Heart left ventricle (tissue), 13 donors: ENCODE measurements at regions not wholly inside any gene's neighbourhood (a gene's known extent, or its start where the extent isn't known, plus 50 kb on each side); places are given as distances from the start of the nearest gene placed in this dataset.

ENCODE experiments used
- POLR2A ChIP-seq, 2 donors: fragments of 450-650 bp; IDR thresholded peaks; one replicate each; pipeline ENCODE4 v1.6.1; 2017; ENCODE audit warnings: antibody characterized with exemption in 2 of 2, mild to moderate bottlenecking in 2 of 2, moderate library complexity in 2 of 2
- TF ChIP-seq, protein P1 (sequence below), 12 donors: fragments of 200-600 bp; sonication (generic) in 4 of 12; IDR thresholded peaks; one replicate each; pipeline versions ENCODE4 v1.5.0 to v1.8.0; 2018 to 2022; ENCODE audit warnings: antibody characterized with exemption in 12 of 12, mild to moderate bottlenecking in 5 of 12
- donor health status: ischemic (EF 13 %, LVEDD 7.1; RV severe dilation, severe dysfunction).
- donor health status: DM: no; HTN: yes; CAD: no.
- donor health status: DM: no; HTN: no; CAD: no.
- donor health status: ischemic (EF 25% LVEDD 6.9; RV normal size, moderate dysfunction).
- donor health status: ischemic (EF 25% LVEDD 5.7; RV mildly dilated, moderate dysfunction).
- donor health status: ischemic (EF 35%, LVEDD 5.7; RV mildly dilated, moderate dysfunction).
- donor health status: nonischemic (EF 11% LVEDD 7.7; RV severe dilation, severe dysfunction).
- donor health status: DM: yes; HTN: yes; CAD: no.
- donor health status: PGD.
- donor health status: ischemic (EF 29% LVEDD 5.4; RV normal size, mild dysfunction).
- donor health status: nonischemic (EF 23%, LVEDD 6.1; RV moderate dilation, normal function).

DNA sequence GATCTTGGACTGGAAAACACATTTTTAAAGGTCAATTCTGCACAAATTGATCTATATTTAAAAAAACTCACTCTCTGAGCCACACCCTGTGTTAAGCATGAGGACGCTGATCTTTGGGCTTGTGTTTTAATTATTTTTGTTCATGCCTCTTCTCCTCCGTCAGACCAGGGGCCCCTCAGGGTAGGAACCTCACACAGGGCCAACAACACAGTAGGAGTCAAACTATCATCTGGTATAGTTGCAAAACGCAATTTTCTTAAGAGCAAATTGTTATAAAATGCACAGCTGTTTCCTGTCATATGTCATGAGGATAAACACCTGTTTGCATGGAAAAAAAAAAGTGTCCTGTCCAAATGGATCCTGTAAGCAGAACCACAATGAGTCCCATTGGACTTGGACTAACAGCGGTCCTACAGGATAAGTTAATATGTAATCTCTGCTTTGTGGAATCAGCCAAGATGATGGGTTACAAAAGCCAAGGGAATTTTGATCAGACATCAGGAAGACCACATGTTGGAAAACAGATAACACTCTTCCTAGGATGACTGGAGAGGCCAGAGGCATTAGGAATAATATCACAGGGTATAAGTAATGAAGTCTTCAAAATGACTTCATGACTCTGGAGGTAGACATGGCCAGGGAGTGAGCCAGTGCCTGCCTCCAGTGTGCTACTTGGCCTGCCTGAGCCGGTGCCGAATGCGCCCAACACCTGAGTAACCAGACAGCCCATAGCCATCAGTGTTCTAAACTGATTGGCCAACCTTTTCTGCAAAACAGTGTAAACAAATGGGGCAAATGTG, 184.9 kb upstream of the ADCY1 start:
- TF ChIP-seq, protein P1, sequence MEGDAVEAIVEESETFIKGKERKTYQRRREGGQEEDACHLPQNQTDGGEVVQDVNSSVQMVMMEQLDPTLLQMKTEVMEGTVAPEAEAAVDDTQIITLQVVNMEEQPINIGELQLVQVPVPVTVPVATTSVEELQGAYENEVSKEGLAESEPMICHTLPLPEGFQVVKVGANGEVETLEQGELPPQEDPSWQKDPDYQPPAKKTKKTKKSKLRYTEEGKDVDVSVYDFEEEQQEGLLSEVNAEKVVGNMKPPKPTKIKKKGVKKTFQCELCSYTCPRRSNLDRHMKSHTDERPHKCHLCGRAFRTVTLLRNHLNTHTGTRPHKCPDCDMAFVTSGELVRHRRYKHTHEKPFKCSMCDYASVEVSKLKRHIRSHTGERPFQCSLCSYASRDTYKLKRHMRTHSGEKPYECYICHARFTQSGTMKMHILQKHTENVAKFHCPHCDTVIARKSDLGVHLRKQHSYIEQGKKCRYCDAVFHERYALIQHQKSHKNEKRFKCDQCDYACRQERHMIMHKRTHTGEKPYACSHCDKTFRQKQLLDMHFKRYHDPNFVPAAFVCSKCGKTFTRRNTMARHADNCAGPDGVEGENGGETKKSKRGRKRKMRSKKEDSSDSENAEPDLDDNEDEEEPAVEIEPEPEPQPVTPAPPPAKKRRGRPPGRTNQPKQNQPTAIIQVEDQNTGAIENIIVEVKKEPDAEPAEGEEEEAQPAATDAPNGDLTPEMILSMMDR (IDR thresholded peaks at IDR 0.05) = no peak
- TF ChIP-seq POLR2A (IDR thresholded peaks at IDR 0.05) = no peak
